DND-41 (cell line): ENCODE measurements at regions not wholly inside any gene's neighbourhood (a gene's known extent, or its start where the extent isn't known, plus 50 kb on each side); places are given as distances from the start of the nearest gene placed in this dataset.

Source experiments
- EZH2 ChIP-seq: IDR thresholded peaks from 3 replicates; pipeline ENCODE4 v1.6.1; 2012; ENCODE audit warnings: borderline replicate concordance, low read depth, mild to moderate bottlenecking, moderate library complexity, low read length, inconsistent platforms; ENCODE audit not compliant: severe bottlenecking
- TF ChIP-seq, protein P1 (sequence below): IDR thresholded peaks from 2 replicates; pipeline ENCODE4 v1.5.1; 2012; ENCODE audit warnings: borderline replicate concordance, low read length, moderate library complexity, mild to moderate bottlenecking; ENCODE audit not compliant: poor library complexity, severe bottlenecking; ENCODE audit errors: extremely low read depth

DNA sequence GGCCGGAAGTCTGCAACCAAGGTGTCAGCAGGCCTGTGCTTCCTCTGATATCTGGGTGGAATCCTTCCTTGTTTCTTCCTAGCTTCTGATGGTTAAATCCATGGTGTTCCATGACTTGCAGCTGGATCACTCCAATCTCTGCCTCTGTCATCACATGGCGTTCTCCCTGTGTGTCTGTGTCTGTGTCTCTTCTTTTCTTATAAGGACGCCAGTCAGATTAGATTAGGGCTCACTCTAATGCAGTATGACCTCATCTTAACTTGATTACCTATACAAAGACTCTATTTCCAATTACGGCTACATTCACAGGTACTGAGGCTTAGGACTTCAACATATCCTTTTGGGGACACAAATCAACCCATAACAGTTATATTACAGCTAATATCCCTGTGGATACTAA lies 70.3 kb upstream of the FAM3C start:
- TF ChIP-seq, protein P1, sequence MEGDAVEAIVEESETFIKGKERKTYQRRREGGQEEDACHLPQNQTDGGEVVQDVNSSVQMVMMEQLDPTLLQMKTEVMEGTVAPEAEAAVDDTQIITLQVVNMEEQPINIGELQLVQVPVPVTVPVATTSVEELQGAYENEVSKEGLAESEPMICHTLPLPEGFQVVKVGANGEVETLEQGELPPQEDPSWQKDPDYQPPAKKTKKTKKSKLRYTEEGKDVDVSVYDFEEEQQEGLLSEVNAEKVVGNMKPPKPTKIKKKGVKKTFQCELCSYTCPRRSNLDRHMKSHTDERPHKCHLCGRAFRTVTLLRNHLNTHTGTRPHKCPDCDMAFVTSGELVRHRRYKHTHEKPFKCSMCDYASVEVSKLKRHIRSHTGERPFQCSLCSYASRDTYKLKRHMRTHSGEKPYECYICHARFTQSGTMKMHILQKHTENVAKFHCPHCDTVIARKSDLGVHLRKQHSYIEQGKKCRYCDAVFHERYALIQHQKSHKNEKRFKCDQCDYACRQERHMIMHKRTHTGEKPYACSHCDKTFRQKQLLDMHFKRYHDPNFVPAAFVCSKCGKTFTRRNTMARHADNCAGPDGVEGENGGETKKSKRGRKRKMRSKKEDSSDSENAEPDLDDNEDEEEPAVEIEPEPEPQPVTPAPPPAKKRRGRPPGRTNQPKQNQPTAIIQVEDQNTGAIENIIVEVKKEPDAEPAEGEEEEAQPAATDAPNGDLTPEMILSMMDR, result no peak
- no peak for TF ChIP-seq EZH2
